NCI-H2171 (cell line): ENCODE measurements at regions not wholly inside any gene's neighbourhood (a gene's known extent, or its start where the extent isn't known, plus 50 kb on each side); places are given as distances from the start of the nearest gene placed in this dataset.
"Not testable (repeated sequence)": the region's sequence is repeated elsewhere in the genome, so short reads cannot be mapped to it uniquely, and the experiment has no call there.

Source experiments
- DNase-seq: peaks from one replicate; lab custom pipeline; 2025; lab: John Stamatoyannopoulos, UW

DNA sequence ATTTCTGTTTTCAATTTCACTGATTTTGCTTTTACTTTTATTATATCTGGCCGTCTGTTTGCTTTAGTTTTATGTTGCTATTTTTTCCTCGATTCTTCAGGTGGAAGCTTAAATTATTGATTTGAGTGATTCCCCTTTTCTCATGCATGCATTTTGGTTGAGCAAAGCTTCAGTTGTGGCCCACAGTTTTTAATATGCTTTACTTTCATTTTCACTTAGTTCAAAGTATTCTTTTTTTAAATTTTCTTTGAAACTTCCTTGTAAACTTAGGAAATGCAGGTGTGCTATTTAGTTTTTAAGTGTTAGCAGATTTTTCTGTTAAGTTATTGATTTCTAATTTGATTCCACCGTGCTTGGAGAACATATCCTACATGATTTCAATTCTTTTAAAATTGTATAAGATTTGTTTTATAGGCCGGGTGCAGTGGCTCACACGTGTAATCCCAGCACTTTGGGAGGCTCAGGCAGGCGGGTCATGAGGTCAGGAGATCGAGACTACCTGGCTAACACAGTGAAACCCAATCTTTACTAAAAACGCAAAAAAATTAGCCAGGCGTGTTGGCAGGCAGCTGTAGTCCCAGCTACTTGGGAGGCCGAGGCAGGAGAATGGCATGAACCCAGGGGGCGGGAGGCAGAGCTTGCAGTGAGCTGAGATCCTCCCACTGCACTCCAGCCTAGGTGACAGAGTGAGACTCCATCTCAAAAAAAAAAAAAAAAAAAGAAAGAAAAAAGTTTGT lies 531.2 kb downstream of the KIF2B start:
- DNase-seq = no peak

DNA sequence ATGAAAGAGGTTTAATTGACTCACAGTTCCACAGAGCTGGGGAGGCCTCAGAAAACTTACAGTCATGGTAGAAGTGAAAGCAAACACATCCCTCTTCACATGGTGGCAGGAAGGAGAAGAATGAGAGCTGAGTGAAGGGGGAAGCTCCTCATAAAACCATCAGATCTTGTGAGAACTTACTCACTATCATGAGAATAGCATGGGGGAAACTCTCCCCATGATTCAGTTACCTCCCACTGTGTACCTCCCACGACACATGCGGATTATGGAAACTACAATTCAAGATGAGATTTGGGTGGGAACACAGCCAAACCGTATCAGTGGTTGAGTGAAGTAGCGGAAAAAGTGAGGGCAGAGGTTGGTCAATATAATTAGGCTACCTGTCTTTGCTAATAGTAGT lies 538.3 kb downstream of the KIF2B start:
- DNase-seq = not testable (repeated sequence)

DNA sequence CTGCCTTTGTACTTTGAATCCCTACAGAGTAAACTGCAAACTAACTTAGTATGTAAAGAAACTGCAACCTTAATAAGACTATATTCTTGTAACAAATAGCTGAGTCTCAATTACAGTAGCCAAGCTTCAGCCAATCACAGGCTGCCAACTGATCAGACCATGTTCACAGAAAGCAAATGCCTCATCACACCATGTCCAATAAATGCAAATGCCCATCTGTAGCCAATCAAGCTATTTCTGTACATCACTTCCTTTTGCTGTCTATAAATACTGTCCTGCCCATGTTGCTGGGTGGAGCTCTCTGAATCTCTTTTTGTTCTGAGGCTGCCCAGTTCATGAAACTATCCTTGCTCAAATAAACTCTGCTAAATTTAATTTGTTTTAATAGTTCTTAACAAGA lies 531.7 kb upstream of the TOM1L1 start:
- DNase-seq = no peak

DNA sequence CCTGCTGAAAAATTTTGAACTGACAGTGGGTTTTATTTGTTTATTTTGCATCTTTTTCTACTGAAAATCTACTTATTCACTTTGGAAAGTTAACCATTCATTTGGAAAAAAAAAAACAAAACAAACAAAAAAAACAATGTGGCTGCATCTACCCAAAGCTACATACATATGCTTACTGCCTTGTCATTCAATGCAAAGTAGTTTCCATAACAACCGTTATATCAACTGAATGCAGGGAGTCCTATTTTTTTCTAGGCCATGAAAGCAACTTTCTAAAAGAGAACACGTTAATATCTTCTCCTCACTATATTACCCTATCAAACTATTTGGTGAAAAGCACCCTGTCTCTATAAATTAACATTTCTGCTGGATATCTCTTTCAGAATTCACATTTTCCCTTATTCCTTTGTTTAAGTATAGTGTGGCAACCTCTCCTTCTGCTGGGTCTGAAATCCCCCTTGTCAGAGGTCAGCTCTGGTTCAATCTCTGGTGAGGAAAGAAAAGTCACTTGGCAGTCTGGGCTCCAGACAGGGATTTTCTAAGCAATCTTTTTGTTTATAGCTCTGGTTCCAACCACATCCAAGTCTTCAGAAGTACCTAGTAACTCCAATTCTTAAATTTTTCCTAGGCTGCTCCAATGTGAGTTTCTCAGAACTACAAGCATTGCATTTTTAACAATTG lies 528.4 kb upstream of the TOM1L1 start:
- no peak for DNase-seq

DNA sequence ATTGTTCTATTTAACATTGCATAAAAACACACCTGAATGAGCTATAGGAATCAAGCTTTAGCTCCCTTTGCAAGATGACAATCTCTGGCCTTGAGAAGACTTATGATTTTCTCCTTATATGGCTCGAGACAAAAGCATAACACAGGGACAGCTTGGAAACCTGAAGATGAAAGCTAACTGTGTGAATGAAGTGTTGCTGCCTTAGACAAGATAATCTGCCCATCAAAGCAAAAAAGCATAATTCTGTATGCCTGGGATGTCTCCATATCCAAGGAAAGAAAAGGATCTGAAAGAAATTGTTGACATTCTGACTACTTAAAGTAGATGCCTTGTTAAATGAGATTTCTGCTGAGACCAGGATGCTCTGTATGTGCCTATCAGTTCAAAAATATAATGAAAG lies 526.7 kb upstream of the TOM1L1 start:
- no peak for DNase-seq

DNA sequence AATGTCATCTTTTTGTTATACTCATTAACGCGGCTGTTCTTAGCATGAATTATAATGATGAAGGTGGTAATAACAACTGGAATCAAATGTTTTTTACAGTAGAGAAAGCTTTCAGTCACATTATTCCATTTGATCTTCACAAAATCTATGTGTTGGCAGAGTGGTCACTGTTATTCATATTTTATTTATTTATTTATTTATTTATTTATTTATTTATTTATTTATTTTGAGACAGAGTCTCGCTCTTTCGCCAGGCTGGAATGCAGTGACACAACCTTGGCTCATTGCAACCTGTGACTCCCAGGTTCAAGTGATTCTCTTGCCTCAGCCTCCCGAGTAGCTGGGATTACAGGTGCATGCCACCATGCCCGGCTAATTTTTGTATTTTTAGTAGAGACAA lies 524.2 kb upstream of the TOM1L1 start:
- DNase-seq = not testable (repeated sequence)

DNA sequence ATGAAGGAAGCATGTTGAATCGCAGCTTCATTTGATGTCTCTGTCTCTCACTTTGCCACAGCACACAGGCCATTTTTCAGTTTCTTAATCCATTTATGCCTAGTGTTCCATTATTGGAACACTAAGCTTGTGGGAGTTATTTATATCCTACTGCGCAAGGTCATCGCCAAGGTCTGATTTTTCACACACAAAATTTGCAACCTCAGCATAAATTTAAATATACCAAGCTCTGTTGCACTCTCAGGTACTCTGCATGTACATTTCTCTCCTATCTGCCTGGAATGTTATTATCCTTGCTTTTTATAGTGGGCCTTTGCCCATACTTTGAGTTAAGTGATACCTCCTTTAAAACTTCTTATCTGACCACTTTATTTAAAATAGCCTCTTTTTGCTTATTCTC lies 519.2 kb upstream of the TOM1L1 start:
- DNase-seq = no peak

DNA sequence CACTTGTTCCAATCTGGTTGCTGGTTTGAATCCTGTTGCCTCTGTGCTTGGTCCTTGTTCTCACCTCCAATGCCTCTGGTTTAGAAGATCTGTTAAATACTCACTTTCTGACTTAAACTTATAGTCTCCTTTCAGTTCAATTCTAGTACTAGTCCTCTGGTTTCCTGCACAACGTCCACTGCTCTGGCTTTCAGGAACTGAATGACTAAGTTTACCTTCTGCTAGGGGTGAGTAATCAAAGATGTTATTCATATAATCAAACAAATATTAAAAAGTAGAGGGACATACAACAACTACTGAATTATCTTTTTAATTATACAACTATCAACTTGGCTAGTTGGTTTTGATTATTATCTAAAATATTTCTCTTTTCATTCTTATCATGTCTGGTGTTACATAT lies 496.4 kb upstream of the TOM1L1 start:
- DNase-seq = no peak

DNA sequence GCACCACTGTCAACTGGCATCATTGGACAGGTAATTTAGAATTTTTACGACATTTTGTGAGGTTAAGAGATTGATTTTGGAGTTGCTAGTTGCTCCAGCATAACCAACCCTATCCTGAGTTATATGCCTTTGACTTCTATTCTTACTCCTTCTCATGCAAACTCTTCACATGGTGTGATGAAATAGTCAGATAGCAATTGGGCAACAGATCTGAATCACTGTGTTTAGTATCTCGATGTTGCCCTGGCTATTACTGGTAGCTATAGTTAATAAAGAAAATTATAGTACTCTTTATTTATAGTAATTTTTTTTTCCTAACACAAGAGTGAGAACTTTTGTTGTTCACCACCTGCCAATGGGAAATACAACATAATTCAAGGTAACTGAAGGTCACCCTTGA lies 494.8 kb upstream of the TOM1L1 start:
- DNase-seq = no peak

DNA sequence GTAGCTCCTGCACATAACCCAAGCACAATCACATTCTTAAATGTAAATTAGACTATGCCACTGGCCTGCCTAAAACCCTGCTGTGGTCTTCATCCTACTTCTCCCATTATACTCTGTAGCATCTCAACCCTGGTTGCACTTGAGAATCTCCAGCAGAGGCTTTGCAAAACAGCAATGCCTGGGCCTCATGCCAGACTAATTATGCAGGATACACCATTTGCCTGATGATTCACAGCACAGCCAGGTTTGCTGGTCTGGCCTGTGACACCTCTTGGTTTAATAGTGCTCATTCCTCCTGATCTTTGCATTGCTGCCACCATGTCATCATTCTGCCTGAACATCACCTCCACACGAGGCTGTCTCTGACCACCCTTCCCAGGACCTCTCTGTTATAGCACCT lies 491.9 kb upstream of the TOM1L1 start:
- DNase-seq = no peak

DNA sequence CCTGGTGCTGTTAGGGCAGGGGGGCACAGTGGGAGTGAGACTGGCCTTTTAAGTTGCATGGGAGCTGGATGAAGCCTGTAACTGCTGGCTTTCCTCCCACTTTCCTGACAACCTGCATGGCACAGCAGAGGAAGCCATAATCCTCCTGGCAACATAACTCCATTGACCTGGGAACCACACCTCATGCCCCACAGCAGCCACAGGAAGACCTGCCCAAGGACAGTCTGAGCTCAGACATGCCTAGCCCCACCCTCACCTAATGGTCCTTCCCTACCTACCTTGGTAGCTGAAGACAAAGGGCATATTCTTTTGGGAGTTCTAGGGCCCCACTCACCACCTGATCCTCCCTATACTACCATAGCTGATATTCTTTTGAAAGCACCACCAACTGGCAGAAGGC lies 482.2 kb upstream of the TOM1L1 start:
- DNase-seq = no peak

DNA sequence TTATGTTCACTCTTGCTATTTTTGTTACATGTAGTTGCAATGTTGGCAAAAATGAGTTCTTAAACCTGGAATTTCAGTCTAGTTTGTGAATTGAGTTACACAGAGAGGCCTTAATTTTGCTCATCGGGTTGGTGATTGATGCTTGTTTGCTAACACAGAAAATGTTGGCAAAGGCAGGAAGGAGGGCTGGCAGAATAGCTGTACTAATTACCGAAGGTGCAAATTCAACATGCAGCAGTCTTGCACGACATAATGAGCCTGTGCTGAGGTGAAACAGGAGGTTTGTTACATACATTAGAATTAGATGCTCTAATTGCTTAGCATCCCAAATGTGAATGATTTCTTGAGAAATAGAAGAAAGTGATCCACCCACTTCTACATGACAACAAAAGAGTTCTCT lies 475.0 kb upstream of the TOM1L1 start:
- no peak for DNase-seq

DNA sequence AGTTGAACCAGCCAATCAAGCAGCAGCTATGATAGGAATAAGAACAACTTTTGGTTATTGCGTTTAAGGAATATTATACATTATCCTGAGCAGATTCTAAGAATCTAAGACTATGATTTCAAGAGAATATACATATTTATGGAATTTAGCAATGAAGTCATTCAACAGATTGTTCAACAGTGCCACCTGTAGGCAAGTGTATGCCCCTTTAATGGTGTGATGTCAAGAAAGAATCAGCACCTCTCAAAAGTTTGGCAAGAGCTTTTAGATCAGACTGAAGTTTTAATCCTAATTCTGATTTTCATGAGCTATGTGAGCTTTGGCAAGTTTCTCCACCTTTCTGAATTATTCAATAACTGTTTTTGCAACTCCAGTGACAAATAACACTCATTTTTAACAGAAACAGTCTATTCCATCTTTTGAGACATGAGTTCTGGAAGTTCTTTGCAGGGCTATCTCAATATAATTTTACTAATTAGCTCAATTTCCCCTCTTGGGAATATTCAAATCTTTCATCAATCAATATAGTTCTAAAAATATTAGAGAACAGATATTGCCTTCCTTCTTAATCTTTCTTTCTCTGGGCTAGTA lies 474.3 kb upstream of the TOM1L1 start:
- DNase-seq = no peak

DNA sequence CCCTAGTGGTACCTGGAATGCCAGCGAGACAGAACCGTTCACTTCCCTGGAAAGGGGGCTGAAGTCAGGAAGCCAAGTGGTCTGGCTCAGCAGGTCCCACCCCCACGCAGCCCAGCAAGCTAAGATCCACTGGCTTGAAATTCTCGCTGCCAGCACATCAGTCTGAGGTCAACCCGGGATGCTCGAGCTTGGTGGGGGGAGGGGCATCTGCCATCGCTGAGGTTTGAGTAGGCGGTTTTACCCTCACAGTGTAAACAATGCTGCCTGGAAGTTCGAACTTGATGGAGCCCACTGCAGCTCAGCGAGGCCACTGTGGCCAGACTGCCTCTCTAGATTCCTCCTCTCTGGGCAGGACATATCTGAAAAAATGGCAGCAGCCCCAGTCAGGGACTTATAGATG lies 464.7 kb upstream of the TOM1L1 start:
- no peak for DNase-seq

DNA sequence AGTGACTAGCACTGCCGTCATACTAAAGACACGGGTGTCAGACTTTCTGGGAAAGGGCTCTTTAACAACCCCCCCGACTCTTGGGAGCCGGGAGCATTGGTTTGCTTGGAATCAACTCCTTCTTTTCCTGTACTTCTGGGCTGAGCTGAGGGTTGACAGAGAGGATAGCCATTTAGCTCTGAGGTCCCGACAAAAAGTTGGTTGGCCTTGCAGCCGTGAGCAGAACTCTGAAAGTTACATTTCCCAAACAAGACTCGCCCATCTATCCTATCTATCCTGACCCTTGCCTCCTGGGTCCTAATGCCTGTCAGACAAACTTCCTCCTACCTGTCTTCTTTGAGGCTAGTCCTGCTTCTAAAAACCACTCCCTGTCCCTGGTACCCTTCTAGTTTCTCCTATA lies 460.8 kb upstream of the TOM1L1 start:
- DNase-seq = no peak

DNA sequence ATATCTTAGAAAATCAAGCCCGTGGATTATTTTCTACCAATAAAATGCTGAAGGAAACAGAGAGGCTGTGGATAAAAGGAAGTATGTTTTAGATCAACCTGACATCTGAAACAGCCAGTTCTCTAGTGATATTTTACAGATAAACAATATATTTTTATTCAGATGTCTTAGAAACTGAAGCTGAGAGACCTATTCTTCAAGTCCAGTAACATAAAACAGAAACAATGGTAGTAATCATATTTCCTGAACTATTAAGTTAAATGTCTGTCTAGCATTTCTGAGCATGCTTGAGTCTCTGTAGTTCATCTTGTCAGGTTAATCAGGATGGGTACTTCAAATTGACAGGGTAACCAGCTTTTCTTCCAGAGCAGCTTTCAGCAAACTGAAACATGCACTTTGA lies 449.6 kb upstream of the TOM1L1 start:
- no peak for DNase-seq

DNA sequence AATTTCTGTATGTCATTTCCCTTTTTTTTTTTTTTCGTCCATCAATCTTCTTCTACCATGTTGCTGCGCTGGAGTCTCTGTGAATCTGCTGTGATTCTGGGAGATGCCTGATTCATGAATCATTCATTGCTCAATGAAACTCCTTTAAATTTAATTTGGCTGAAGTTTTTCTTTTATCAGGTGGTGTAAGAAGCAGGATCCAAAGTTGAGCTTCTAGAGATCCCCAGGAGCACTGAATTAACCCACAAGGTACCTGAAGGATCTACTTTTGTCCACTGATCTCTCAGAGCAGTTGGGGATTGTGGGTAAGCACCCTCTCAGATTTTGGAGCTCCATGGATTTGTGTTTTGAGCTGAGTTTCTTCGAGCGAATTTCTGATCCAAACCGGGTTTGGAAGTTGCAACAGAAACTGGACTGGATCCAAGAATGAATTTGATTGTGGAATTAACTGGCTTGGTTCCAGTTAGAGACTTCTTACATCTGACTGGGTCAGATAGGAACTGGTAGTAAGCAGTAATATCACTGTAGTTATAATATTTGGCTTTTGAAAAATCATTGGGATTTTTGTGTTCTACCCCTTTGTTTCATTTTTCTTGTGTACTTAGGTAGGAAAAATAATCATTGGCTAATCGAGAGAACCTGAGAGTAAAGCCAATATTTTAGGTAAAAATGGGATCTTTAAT lies 447.8 kb upstream of the TOM1L1 start:
- no peak for DNase-seq

DNA sequence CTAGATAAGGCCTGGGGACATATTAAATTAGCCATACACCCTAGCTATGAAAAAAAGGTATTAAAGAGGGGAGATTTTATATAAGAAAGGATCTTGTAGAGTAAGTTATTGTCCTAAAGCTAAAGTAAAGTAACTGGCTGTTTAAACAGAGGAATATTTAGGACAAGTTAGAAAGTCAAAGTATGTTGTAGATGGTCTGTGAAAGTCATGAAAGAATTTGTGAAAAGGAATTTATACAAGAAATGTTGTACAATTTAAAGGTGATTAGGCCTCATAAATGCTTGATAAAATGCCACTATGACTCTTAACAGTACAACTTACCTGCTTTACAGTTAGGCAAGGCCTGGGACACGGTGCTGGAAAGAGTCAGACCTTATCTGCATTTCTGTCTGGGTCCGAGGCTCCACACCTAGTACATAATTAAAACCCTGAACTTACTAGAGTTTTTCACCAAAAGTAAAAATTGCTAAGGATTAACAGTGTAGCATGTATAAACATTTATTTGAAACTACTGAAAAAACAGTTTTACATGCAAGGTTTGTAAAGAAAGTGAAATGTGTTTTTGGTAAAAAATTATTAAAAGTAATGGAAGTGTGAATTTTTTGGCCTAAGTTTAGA lies 445.3 kb upstream of the TOM1L1 start:
- DNase-seq = no peak

DNA sequence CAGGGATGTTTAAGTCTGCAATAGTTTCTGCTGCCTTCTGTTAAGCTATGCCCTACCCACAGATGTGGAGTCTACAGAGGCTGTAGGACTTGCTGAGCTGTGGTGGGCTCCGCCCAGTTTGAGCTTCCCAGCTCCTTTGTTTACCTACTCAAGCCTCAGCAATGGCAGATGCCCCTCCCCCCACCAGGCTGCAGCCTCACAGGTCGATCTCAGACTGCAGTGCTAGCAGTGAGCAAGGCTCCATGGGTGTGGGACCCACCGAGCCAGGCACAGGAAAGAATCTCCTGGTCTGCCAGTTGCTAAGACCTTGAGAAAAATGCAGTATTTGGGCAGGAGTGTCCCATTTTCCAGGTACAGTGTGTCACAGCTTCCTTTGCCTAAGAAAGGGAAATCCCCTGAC lies 435.2 kb upstream of the TOM1L1 start:
- not testable (repeated sequence) for DNase-seq

DNA sequence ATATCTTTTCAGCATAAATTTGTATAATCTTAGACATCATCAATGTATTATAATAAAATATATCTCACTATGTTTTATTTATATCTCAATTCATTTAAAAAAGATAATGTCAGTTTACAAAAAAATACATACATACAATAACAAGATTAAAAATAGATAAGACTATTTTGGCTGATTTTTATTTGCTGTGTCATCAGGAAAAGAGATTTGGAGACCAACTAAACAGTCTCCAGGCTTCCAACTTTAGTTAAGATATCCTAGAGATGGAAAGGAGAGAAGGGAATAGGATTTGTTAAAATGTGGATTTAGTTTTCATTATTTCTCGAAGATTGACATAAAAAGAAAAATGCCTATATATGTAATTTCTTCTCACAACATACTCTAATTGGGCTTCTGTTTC lies 433.8 kb upstream of the TOM1L1 start:
- no peak for DNase-seq

DNA sequence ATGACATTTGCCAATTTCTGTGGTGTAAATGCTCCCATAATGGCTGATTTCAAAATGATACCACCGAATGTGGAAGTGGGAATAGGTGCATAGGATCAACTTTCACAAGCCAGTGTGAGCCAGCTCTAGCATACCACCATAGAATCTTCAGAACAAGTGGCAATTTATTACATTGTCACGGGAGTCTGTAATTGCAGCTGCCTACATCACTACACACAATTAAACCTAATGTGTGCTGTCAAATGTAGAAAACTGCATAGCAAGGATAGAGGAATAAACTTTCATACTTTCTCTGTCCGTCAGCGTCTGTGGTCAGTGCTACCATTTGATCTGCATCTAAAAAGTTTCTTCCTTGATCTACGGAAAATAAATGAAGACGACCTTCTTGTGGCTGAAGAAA lies 417.8 kb upstream of the TOM1L1 start:
- no peak for DNase-seq

DNA sequence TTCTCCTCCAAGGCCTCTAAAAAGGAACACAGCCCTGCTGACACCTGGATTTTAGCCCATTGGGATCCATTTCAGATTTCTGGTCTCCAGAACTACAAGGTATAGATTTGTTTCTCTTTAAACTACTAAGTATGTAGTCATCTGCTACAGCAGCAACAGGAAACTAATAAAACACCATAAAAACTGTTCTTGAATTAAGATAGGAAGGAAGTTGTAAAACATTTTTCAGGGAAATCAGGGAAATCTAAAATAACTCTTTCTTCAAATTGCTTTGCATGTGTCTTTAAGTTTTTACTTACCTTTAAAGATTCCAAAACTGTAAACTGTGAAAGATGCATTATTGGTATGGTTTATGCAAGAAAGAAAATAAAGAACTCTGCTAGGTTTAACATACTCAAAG lies 407.0 kb upstream of the TOM1L1 start:
- DNase-seq = no peak
